GM19328 (cell line): ENCODE measurements at regions not wholly inside any gene's neighbourhood (a gene's known extent, or its start where the extent isn't known, plus 50 kb on each side); places are given as distances from the start of the nearest gene placed in this dataset.
A peak's percentile ranks its signal among the peaks of the same experiment; 100 is the strongest.

Experiments used
- ATAC-seq: cut with Tn5 transposase; IDR thresholded peaks from one replicate; pipeline ENCODE4 v1.9.1; 2021; ENCODE audit warnings: mild to moderate bottlenecking, moderate library complexity; ENCODE audit not compliant: unreplicated experiment

DNA sequence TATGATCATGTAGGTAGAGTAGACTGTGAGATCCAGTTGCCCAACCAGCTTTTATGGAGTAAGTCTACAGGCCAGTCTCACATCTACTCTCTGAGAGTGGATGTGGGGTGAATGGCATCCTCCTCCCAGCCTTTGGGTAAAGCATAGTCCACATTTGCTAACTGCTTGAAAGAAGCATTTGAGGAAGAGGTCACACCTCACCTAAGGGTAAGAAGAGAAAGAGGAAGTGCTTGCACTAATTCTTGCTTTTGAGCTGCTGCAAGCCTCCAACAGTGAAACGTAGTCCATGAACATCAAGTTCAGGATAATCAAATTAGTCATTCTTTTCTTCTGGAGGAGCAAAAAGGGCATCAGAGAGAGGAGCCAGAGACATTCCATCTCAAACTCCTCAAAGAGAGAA lies 93.9 kb upstream of the AGR3 start:
- ATAC-seq: peak; percentile 73

DNA sequence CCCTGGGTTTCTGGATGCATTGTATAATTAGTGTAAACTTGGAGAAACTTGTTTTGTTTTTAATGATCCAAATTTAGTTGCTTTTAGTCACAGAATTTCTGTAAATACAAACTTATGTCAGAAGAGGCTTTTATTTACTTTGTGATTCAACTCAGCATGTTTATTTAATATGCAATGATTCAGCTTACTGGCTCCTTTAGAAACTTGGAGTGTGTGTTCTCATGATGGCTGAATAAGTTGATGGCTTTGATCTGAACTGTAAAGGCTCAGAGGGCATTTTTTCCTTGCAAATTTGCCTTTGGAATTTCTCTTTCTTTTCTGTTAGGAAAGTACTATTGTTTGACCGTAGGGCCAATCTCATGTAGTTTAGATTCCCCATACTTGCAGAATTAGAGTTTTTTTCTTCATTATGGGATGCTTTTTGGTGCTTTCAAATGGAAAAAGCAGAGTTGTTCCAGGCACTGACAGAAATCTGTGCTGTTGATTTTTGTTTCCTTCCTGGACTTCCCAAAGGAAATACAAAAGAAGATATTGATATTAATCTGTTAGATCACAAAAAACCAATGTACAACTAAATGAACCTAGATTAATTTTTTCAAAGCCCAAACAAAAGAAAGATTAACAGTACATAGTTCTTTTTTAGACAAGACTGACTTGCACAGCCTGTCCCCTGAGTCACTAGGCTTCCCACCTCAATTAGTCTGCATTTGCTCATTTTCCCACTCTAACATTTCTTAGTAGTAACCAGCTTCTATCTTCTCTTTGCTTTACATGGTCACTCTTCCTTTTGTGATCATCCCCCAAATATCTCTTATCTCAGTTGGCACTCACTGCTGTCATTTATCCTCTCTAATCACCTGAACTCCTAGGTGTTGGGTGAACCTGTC lies 96.8 kb upstream of the AGR3 start:
- ATAC-seq: no peak

DNA sequence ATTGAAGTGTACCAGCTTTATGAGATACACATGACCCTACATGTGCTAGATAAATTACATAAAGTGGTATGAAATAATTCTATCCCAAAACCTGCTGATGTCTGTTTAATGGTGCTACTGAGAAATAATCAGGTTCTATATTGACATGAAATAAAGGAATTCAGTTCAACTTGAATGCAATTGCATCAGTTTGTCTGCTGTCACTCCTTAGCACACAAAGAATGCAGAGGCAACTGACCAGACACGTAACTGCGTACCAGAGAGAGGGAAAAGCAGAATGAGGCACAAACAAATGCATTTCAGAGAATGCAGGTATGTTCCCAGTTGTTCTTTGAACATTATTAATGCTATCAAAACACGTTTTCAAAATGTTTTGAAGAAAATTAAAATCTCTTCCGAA lies 98.8 kb upstream of the AGR3 start:
- no peak for ATAC-seq

DNA sequence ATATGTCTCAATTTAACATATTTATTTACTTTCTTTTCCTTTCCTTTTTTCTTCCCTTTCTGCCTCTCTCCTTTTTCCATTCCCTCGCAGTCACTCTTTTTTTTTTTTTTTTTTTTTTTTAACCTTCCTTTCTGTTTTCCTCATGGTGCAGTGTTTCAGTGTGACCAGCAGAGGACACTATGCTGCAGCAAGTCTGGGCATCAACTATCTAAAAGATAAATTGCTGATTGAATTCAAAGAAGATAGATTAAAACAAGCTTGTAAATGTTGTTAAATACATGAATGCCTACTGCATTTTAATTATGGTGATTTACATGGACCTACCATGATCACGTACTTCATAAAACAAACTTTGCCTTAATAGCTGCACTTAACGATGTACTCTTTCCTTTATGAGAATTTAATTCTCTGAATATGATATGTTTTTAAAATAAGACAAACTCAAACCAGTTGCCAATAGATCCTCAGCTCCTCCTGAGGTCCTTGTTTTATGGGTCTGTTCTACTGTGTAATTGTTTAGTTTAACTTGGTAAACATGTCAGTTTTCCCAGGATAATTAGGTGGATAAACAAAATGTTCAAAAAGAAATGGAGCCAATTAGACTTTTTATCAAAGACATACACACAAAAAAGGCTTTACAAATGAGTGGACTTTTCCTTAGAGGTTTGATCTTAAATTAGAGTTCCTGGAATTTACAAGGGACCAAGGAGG lies 101.0 kb upstream of the AGR3 start:
- no peak for ATAC-seq

DNA sequence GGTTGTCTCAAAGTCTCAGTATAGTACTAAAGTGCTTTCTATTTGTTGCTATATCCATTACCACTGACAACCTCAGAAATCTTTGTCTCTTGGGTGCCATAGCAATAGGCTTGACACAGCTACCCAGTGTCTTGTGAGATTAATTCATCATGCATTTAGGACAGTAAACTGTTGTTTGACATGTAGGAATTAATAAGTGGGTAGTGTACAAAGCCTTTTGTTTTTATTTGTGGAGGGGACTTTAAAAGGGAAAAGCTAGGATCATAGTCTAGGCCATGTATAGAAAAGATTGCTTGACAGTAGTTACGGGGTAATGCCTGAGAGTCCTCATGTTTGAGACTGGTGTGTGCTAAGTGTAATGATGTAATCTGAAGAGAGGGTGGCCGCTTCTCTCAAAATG lies 102.6 kb upstream of the AGR3 start:
- no peak for ATAC-seq

DNA sequence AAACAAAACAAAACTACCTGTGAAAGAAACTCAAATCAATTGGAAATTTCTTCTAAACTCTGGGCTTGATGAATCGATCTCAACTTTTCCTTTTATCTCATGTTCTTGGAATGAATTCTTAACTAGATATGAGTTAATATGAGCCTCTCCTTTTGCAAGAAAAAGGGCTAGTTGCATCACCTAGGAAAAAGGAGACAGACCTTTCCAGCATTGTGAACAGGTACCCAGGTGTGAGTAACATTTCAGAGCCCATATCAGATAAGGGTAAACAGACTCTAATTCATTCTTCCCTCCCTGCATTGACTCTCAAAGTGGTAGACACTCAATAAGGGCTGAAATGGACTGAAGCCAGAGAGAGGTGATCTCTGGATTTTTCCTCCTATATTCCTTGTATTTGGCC lies 103.8 kb upstream of the AGR3 start:
- ATAC-seq: no peak

DNA sequence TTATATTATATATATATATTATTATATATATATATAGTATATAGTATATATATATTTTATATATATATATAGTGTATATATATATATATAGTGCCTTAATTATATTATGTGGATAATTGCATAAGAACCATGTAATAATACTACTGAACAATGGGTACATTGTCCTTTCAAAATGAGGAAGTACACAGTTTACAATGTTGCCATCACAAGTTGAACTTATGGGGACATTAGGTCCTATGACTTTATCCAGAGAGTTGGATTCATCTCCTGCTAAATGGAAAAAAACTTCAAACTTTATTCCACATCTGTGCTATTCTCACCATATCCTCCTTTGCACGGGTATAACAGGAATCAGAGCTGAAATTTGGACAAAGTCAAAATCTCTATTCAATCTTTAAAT lies 105.0 kb upstream of the AGR3 start:
- ATAC-seq: no peak

DNA sequence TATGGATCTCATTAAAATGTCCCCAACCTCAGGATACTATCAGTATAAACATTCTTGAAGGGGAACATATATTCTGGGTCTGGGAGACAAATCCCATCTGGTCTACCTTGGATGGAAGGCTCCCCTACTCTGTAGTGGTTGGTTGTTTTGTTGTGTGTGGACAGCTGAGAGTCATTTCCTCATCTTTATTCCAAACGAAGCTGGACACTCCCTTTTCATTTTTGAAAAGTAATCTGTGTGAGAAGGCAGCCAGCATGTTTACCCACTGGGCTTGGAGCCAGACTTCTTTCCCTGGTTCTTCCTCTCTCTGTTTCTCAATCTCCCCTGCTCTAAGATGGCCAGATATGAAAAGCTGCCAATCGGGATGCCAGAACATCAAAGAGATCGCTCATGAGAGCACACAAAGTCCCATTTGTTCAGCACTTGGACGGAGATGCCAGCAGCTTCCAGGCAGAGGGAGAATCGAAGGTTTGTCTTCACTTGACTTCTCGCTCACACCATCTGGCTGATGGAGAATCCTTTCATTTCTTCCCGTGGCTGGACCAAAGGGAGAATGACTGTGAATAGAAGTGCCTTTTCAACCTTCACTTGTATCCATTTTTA lies 108.1 kb upstream of the AGR3 start:
- no peak for ATAC-seq

DNA sequence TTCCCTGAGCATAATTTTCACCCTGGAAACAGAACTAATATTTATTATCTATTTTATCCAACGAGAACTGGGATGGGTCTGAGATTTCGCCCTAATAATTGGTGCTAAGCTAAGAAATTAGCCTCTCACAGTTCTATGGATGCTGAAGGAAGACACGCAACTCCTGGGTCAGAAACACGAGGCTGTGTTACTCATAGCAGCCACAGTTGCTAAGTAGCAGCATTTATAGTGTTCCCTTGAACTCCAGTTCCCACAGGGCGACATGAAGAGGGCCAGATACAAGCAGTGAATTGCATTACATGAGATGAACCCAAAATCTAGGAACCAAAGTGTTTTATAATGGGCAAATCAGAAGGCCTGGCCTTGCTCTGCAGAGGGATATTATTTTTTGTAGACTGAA lies 109.8 kb upstream of the AGR3 start:
- no peak for ATAC-seq

DNA sequence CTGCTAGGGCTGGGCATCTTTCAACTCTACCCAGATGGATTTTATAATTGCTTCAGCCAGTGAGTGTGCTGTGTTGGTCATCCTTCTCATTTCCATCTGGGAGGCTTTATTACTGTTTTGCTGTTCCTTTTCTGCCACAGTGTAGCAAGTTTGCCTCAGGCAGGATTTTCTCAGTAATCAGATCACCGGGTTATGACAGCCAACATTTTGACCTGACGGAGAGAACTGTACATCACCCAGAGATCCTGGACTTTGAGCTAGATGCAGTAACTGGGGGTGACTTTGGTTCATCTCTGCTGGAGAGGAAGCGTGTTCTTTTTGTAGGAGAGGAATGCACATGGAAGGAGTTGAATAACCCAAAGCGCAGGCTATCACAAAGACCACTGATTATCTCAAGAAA lies 111.8 kb upstream of the AGR3 start:
- ATAC-seq: no peak

DNA sequence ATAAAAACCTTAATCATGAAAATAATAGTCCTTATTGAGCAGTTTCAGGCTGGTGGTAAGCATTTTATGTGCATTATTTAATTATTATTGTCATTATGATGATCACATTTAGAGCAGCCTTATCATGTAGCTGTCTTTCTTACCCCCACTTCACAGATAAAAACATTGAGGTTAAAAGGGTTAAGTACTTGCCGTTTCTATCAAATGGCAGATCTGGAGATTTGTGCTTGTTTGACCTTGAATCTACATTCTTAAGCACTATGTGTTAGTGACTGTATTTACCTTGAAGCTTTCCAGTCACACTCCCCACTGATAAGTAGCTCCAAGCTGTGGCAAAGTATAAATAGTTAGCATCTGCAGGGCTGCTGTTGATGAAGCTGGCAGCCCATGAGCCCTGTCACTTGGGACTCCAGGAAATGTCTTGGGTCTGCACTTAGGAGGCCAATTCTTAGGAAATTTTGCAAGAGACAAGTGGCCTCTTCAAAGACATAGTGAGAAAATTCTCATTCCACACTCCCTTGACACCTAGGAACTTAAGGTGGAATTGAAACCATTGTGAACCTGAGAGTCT lies 116.8 kb upstream of the AGR3 start:
- no peak for ATAC-seq

DNA sequence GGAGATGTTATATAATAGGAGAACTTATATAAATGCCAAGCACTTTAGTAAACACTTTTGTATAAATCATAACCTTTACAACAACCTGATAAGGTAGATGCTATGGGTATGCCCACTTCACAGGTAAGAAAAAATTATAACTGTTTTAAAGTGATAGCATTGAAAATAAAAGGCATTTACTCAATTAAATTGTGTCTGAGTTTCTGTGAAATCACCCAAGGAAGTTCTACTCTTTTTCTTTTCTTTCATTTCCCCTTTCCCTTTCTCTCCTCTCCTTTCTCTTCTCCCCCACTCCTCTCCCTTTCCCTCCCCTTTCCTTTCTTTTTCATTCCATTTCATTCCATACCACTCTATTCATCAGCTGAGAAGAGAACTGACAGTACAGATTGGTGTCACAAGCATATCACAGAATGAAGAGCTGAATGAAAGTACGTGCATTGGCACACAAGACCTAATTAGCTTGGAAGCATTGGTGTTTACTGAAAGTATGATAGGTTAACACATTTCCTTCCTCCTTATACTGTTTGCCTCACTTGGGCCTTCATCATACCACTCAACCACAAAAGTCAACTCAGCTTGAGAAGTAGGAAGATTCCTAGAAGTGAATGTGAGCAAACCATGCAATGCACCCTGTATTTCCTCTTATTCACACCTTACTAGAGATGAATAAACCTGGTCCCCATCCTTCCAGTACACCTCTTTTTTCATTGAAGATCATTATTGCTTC lies 117.9 kb upstream of the AGR3 start:
- ATAC-seq: no peak

DNA sequence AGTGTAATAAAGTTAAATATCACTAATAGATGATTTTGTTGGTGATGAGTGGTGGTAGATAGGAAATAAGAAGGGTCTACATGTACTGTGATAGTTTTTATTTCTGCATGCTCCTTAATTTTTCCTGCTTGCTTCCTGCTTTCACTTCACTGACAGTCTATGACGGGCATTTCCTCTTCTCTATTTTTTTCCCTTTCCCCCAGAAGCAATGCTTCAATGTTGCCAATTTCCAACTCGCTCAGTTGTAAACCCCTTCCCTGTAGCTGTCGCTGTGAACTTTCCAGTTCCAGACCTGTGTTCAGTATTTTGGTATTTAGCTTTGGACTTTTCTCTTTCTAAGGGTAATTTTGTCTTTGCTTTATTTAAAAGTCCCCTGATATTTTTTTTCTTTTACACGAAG lies 123.5 kb upstream of the AGR3 start:
- ATAC-seq: no peak

DNA sequence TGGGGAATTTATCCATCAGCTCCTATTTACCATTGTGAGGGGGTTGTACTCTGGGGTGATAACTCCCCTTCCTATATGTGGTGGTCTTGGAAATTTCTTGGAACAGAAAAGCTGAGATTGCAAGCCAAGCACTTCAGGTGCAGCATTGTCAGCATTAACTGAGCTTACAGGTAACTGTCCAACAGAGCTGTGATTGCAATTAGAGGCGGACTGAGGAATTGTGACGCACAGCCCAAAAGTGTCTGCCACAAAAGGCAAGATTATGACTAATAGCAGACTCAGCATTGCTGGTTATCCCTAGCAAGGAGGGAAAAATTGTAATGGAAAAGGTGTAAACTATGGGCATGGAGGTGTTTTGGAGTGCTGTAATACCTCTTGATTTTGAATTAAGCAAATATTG lies 126.1 kb upstream of the AGR3 start:
- no peak for ATAC-seq

DNA sequence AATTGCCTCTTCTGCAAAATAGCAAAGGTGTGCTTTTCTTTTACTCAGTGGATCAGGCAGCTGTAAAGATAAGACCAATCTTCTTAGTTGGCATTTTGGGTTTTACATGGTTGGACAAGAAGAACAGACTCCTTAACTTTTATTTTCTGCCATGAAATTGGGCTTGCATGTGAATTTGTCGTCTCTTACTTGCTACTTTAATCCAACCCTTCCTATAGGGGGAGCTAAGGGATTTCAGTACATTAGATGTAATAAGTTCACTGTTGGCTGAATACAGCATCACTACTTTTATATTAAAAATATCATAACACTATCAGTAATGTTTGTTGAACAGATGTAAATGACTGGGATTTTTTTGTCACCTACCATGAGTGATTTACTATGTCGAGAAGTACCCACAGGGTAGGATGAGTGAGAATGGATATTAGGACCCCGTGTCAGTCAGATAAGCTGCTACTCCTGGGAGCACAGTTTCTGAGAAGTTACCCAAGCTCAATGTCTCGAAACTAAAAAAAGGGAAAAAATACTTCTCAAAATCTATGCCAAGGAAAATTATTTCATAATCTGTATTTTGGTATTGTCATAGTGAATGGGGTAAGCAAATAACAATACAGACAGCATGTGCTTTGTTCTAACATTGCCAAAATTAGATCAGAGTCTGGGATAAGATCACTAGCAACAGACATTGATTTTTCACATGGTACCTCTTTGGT lies 127.4 kb upstream of the AGR3 start:
- no peak for ATAC-seq

DNA sequence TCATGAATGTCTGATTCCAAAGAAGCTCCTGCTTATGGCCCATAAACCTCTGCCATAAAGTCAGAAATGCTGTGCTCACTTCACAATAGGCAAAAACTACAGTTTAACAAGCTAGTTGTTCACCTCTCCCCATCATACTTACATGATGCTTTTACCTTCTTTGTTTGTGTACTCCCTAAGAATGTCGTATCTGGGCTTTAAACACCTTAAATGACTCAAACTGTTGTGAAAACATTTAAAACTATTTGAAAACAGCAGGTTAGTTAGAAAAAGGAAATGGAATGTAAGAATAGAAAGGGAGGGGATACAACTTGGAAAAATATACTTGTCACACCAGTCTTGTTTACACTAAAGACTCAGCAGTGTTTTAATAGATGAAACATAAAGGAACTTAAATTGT lies 128.2 kb upstream of the AGR3 start:
- ATAC-seq: no peak

DNA sequence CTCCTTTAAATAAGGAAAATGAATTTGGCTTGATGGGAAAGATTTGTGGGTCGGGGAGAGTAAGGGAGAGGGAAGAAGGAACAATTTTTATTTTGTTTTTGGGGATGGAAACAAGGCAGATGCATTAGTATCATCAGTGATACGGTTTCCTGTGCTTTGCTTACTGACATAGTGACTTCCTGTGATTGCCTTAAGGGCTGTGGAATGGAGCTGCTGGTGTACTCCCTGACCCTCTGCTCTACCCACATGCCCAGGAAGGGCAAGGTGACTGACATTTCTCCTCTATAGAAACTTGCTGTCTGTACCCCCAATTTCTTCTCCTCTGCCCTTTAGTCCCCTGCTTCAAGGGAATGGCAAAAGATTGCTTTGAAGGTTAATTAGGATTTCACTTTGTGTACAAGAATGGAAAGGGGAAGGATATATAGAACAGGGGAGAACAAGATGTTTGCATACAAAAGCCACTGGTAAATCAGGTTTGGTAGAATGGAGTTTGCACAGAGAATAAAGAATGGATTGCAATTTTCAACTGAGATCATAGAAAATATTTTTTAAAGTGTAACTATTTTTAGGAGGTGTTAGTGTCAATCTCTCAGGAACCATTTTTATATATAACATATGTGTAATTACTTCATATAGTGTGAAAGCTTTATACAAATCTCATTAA lies 129.0 kb upstream of the AGR3 start:
- ATAC-seq: no peak

DNA sequence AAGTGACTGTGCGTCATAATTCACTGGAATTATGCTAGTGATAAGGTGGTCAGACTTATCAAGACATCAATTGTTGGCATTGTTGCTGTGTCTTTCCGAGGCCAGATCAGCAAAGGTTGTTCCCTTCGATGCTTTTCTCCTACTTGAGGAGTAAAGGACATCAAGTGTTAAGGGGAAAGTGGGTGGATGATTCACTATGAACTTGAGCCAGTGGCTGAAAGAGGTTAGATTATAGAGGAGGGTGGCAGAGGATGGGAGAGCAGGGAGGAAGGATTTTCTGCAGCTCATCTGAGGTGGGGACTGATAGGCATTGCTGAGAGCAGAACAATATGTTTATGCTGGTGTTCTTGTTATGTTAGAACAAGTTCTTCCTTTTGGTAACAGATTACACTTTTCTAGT lies 131.4 kb upstream of the AGR3 start:
- no peak for ATAC-seq

DNA sequence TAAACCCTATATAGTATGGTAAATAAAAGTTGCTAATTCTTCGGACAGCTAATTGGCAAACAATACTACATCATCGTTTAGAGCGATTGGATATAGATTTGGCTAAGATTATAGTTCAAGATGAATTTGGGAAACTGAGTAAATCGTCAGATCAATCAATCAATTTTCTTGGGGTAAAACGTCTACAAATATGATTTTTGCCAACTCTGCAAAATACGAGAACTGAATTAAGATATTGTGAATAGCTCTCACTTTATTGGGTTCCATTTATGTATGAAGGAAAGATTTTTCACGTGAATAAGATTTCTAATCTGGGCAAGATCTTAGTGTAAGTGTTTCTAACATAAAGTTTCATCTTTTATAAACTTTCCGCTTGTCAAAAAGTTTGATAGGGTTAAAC lies 132.9 kb upstream of the AGR3 start:
- ATAC-seq: no peak

DNA sequence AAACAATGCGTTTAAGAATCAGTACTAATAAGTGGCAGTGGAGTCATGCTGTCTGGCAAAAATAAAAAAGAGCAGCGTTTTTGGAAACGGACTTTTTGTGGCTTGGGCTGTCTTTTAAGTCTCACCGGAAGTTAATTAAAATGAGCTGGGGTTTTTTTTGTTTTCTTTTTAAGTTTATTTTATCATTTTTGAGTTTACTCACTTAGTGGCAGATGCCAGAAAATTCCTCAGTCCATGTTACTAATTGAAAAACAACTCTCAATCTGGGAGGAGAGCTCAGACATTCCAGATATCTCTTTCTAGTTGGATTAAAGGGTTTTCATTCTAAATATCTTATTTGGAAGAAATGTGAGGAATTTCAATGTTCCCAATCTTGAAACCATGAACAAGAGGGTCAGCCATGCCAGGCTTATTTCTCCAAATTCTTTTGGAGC lies 133.8 kb upstream of the AGR3 start:
- no peak for ATAC-seq
